GM18873 (cell line): ENCODE measurements at regions not wholly inside any gene's neighbourhood (a gene's known extent, or its start where the extent isn't known, plus 50 kb on each side); places are given as distances from the start of the nearest gene placed in this dataset.

Experiments used
- ATAC-seq: cut with Tn5 transposase; IDR thresholded peaks from one replicate; pipeline ENCODE4 v1.9.1; 2021; ENCODE audit warnings: mild to moderate bottlenecking, moderate library complexity, moderate number of reproducible peaks; ENCODE audit not compliant: unreplicated experiment, low FRiP score

- ATAC-seq, result no peak
These were observed 56.1 kb downstream of the KCNRG start for GRCh38 chr13:50071379-50071778.

GRCh38 chr13:50072676-50073075 lies 57.4 kb downstream of the KCNRG start:
- no peak for ATAC-seq

GRCh38 chr13:50073340-50073739 lies 58.1 kb downstream of the KCNRG start:
- no peak for ATAC-seq

GRCh38 chr13:50074843-50075242 lies 59.6 kb downstream of the KCNRG start:
- ATAC-seq, result no peak

- ATAC-seq, result no peak
These were observed 60.4 kb downstream of the KCNRG start for GRCh38 chr13:50075619-50076097.

- no peak for ATAC-seq
These were observed 62.2 kb downstream of the KCNRG start for GRCh38 chr13:50077431-50077830.

GRCh38 chr13:50078231-50078894 lies 63.1 kb downstream of the KCNRG start:
- ATAC-seq, result no peak

- no peak for ATAC-seq
These were observed 63.8 kb downstream of the KCNRG start for GRCh38 chr13:50078895-50079654.

GRCh38 chr13:50079655-50080202 lies 64.5 kb downstream of the KCNRG start:
- ATAC-seq, result no peak

- ATAC-seq, result no peak
These were observed 65.1 kb downstream of the KCNRG start for GRCh38 chr13:50080203-50080910.

GRCh38 chr13:50080911-50081678 lies 65.9 kb downstream of the KCNRG start:
- no peak for ATAC-seq

- peak; percentile 70 for ATAC-seq
These were observed 66.6 kb downstream of the KCNRG start for GRCh38 chr13:50081679-50082425.

GRCh38 chr13:50082426-50083281 lies 67.4 kb downstream of the KCNRG start:
- peak; percentile 45 for ATAC-seq

GRCh38 chr13:50085063-50085462 lies 69.8 kb downstream of the KCNRG start:
- ATAC-seq, result no peak

- ATAC-seq, result no peak
These were observed 74.4 kb downstream of the KCNRG start for GRCh38 chr13:50089633-50090032.

GRCh38 chr13:50090211-50090610 lies 75.0 kb downstream of the KCNRG start:
- ATAC-seq, result no peak

GRCh38 chr13:50094615-50095293 lies 79.5 kb downstream of the KCNRG start:
- no peak for ATAC-seq

- no peak for ATAC-seq
These were observed 83.4 kb downstream of the KCNRG start for GRCh38 chr13:50098693-50099092.
